ENCODE measurements at regions not wholly inside any gene's neighbourhood (a gene's known extent, or its start where the extent isn't known, plus 50 kb on each side); places are given as distances from the start of the nearest gene placed in this dataset.

GRCh38 chr5:98585661-98586310 is 187.7 kb upstream of the RGMB start:
- Histone ChIP-seq H3K4me1 (ENCODE audit: control insufficient read depth, insufficient read depth, low read length) (no peaks in the 10 kb centered on the region), H3K36me3 (ENCODE audit: control insufficient read depth, insufficient read depth, low read length) (no peaks in the 10 kb centered on the region), H3K27me3 (ENCODE audit: control insufficient read depth, insufficient read depth, low read length) (no peaks in the 10 kb centered on the region), H3K27ac (ENCODE audit: low read length) (no peak overlapping the region), H3K9me3 (ENCODE audit: control insufficient read depth, insufficient read depth, low read length) (no peaks in the 10 kb centered on the region), H3K4me3 (ENCODE audit: low read length) (no peak overlapping the region)
- DNase-seq (ENCODE audit: low read depth, low spot score) = no peak
- no CpG with 5 or more reads among the region's 3 CpGs for WGBS (ENCODE audit: insufficient coverage, insufficient read length)

GRCh38 chr5:98586581-98586980 is 186.9 kb upstream of the RGMB start:
- H3K27me3 ChIP-seq (ENCODE audit: control insufficient read depth, insufficient read depth, low read length) = no peaks in the 10 kb centered on the region
- no peak overlapping the region for H3K4me3 ChIP-seq (ENCODE audit: low read length)
- H3K27ac ChIP-seq (ENCODE audit: low read length) = no peak overlapping the region
- no peaks in the 10 kb centered on the region for H3K9me3 ChIP-seq (ENCODE audit: control insufficient read depth, insufficient read depth, low read length)
- H3K36me3 ChIP-seq (ENCODE audit: control insufficient read depth, insufficient read depth, low read length) = no peaks in the 10 kb centered on the region
- H3K4me1 ChIP-seq (ENCODE audit: control insufficient read depth, insufficient read depth, low read length) = no peaks in the 10 kb centered on the region
- DNase-seq (ENCODE audit: low read depth, low spot score) = no peak
- WGBS (ENCODE audit: insufficient coverage, insufficient read length) = no CpG with 5 or more reads among the region's 4 CpGs

DNA sequence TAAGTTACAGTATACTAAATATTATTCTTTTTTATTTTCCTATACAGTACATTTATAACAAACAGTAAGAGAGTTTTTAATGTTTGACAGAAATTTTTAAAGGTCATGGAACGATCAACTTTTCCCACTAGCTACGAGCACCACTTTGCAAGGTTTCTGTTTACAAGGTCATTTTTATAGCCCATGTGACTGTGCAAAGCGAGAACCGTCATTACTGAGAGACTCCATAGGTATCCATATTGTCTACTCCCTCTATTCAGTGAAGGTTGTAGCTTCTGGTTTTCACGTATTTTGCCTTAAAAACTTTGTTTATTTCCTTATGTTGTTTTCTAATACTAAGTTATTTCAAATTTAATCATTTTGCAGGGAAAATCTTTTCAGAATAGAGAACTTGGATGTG is 186.3 kb upstream of the RGMB start:
- no CpG with 5 or more reads among the region's 5 CpGs for WGBS (ENCODE audit: insufficient coverage, insufficient read length)
- Histone ChIP-seq H3K36me3 (ENCODE audit: control insufficient read depth, insufficient read depth, low read length) (no peaks in the 10 kb centered on the region), H3K27me3 (ENCODE audit: control insufficient read depth, insufficient read depth, low read length) (no peaks in the 10 kb centered on the region), H3K9me3 (ENCODE audit: control insufficient read depth, insufficient read depth, low read length) (no peaks in the 10 kb centered on the region), H3K4me1 (ENCODE audit: control insufficient read depth, insufficient read depth, low read length) (no peaks in the 10 kb centered on the region), H3K4me3 (ENCODE audit: low read length) (no peak overlapping the region), H3K27ac (ENCODE audit: low read length) (no peak overlapping the region)
- DNase-seq (ENCODE audit: low read depth, low spot score) = no peak

DNA sequence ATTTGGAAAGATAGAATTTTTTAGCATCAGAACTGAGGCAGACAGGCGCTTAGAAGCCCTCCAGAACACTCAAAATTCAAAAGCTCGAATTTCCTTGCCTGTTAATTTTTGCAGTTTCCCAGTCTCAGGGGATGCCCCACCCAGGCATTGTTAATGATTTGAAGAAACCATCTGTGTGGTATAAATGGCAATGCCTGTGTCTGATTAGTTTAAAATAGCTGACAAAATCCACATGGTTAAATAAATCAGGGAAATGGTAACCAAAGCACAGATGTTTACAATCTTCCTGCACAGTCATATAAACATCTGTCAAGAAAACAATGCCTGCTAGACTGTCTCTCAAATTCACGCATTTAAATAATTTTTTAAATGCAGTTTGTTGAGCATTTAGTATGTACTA is 185.2 kb upstream of the RGMB start:
- no peaks in the 10 kb centered on the region for H3K27me3 ChIP-seq (ENCODE audit: control insufficient read depth, insufficient read depth, low read length)
- H3K4me1 ChIP-seq (ENCODE audit: control insufficient read depth, insufficient read depth, low read length) = no peaks in the 10 kb centered on the region
- H3K9me3 ChIP-seq (ENCODE audit: control insufficient read depth, insufficient read depth, low read length) = no peaks in the 10 kb centered on the region
- H3K36me3 ChIP-seq (ENCODE audit: control insufficient read depth, insufficient read depth, low read length) = no peaks in the 10 kb centered on the region
- H3K27ac ChIP-seq (ENCODE audit: low read length) = no peak overlapping the region
- no CpG with 5 or more reads among the region's 3 CpGs for WGBS (ENCODE audit: insufficient coverage, insufficient read length)
- no peak for DNase-seq (ENCODE audit: low read depth, low spot score)
- H3K4me3 ChIP-seq (ENCODE audit: low read length) = no peak overlapping the region

DNA sequence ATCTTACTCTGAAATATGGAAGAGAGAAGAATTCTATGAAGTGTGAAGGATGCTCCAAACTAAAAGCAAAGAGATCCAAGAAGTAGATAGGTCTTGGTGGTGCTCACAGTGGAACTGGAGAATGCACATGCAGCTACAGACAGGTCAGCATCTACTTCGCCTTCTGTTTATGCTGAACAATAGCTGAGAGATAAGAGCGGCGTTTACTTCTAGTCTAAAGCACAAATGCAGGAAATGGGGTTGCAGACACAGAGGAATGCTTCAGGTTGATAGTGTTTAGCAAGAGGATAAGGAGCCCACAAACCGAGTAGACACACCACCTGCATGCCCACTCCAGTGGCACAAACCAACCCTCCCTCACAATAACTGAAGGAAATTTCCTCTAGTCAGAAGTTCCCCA is 180.0 kb upstream of the RGMB start:
- Histone ChIP-seq H3K4me3 (ENCODE audit: low read length) (no peak overlapping the region), H3K27me3 (ENCODE audit: control insufficient read depth, insufficient read depth, low read length) (no peaks in the 10 kb centered on the region), H3K27ac (ENCODE audit: low read length) (no peak overlapping the region), H3K36me3 (ENCODE audit: control insufficient read depth, insufficient read depth, low read length) (no peaks in the 10 kb centered on the region), H3K4me1 (ENCODE audit: control insufficient read depth, insufficient read depth, low read length) (no peaks in the 10 kb centered on the region), H3K9me3 (ENCODE audit: control insufficient read depth, insufficient read depth, low read length) (no peaks in the 10 kb centered on the region)
- WGBS (ENCODE audit: insufficient coverage, insufficient read length) = no CpG with 5 or more reads among the region's 4 CpGs
- no peak for DNase-seq (ENCODE audit: low read depth, low spot score)

DNA sequence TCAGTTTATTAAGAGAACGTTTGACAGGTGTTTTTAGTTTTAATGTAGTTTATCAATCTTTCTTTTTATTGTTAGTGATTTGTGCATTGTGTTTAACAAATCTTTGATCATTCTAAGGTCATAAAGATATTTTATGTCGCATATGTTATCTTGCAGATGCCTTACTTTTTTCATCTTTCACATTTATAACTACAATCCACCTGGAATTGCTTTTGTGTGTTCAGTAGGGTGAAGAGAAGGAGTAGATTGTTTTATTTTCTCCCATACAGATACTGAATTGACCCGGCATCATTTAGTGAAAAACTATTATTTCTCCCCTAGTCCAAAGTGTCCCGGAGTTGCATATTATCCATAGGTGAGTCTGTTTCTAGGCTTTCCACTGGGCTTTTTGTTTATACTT is 179.4 kb upstream of the RGMB start:
- Histone ChIP-seq H3K4me1 (ENCODE audit: control insufficient read depth, insufficient read depth, low read length) (no peaks in the 10 kb centered on the region), H3K4me3 (ENCODE audit: low read length) (no peak overlapping the region), H3K9me3 (ENCODE audit: control insufficient read depth, insufficient read depth, low read length) (no peaks in the 10 kb centered on the region), H3K27ac (ENCODE audit: low read length) (no peak overlapping the region), H3K36me3 (ENCODE audit: control insufficient read depth, insufficient read depth, low read length) (no peaks in the 10 kb centered on the region), H3K27me3 (ENCODE audit: control insufficient read depth, insufficient read depth, low read length) (no peaks in the 10 kb centered on the region)
- no peak for DNase-seq (ENCODE audit: low read depth, low spot score)
- WGBS (ENCODE audit: insufficient coverage, insufficient read length) = no CpG with 5 or more reads among the region's 4 CpGs

DNA sequence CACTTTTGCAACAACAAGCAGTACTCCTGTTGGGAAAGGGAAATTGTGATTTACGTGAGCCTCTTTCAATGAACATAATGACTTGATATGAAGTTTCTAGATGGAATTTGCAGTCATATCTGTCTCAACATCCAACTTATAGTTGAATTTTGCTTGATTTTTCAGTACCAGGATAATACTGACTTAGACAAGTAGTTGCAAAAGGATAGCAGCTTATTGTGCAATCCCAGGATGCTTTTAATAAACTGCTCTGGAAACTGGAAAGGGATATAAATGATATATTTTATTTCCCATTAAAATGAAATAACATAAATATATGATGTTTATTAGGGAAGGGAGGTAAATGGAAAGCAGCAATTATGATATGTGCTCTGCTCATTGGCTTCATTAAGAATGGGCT is 174.4 kb upstream of the RGMB start:
- Histone ChIP-seq H3K27me3 (ENCODE audit: control insufficient read depth, insufficient read depth, low read length) (no peaks in the 10 kb centered on the region), H3K27ac (ENCODE audit: low read length) (no peak overlapping the region), H3K9me3 (ENCODE audit: control insufficient read depth, insufficient read depth, low read length) (no peaks in the 10 kb centered on the region), H3K4me3 (ENCODE audit: low read length) (no peak overlapping the region), H3K36me3 (ENCODE audit: control insufficient read depth, insufficient read depth, low read length) (no peaks in the 10 kb centered on the region), H3K4me1 (ENCODE audit: control insufficient read depth, insufficient read depth, low read length) (no peaks in the 10 kb centered on the region)
- no peak for DNase-seq (ENCODE audit: low read depth, low spot score)
- WGBS (ENCODE audit: insufficient coverage, insufficient read length) = no CpG with 5 or more reads among the region's 1 CpG

DNA sequence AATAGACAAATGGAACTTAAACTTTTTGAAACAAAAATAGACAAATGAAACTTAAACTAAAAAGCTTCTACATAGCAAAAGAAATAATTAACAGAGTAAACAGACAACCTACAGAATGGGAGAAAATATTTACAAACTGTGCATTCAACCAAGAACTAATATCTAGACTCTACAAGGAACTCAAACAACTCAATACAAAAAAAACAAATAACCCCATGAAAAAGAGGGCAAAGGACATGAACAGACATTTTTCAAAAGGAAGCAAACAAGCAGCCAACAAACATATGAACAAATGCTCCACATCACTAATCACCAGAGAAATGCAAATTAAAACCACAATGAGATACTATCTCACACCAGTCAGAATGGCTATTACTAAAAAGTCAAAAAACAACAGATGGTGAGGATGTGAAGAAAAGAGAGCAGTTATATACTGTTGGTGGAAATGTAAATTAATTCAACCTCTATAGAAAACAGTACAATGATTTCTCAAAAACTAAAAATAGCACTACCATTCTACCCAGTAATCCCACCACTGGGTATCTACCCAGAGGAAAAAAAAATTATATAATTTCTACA is 170.8 kb upstream of the RGMB start:
- H3K36me3 ChIP-seq (ENCODE audit: control insufficient read depth, insufficient read depth, low read length) = no peaks in the 10 kb centered on the region
- no peak overlapping the region for H3K27ac ChIP-seq (ENCODE audit: low read length)
- no peak for DNase-seq (ENCODE audit: low read depth, low spot score)
- H3K4me3 ChIP-seq (ENCODE audit: low read length) = no peak overlapping the region
- H3K4me1 ChIP-seq (ENCODE audit: control insufficient read depth, insufficient read depth, low read length) = no peaks in the 10 kb centered on the region
- no peaks in the 10 kb centered on the region for H3K9me3 ChIP-seq (ENCODE audit: control insufficient read depth, insufficient read depth, low read length)
- H3K27me3 ChIP-seq (ENCODE audit: control insufficient read depth, insufficient read depth, low read length) = no peaks in the 10 kb centered on the region

DNA sequence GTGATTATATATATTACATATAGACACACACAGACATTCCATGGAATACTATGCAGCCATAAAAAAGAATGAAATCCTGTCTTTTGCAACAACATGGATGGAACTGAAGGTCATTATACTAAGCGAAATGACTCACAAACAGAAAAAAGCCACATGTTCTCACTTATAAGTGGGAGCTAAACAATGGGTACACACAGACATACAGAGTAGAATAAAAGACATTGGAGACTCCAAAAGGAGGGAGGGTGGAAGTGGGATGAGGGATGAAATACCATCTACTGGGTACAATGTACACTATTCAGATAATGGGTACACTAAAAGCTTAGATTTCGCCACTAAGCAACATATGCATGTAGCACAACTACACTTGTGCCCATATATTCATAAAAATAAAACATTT is 170.0 kb upstream of the RGMB start:
- no CpG with 5 or more reads among the region's 2 CpGs for WGBS (ENCODE audit: insufficient coverage, insufficient read length)
- Histone ChIP-seq H3K4me1 (ENCODE audit: control insufficient read depth, insufficient read depth, low read length) (no peaks in the 10 kb centered on the region), H3K9me3 (ENCODE audit: control insufficient read depth, insufficient read depth, low read length) (no peaks in the 10 kb centered on the region), H3K36me3 (ENCODE audit: control insufficient read depth, insufficient read depth, low read length) (no peaks in the 10 kb centered on the region), H3K27ac (ENCODE audit: low read length) (no peak overlapping the region), H3K27me3 (ENCODE audit: control insufficient read depth, insufficient read depth, low read length) (no peaks in the 10 kb centered on the region), H3K4me3 (ENCODE audit: low read length) (no peak overlapping the region)
- DNase-seq (ENCODE audit: low read depth, low spot score) = no peak

GRCh38 chr5:98604301-98604700 is 169.2 kb upstream of the RGMB start:
- Histone ChIP-seq H3K27ac (ENCODE audit: low read length) (no peak overlapping the region), H3K4me3 (ENCODE audit: low read length) (no peak overlapping the region), H3K4me1 (ENCODE audit: control insufficient read depth, insufficient read depth, low read length) (no peaks in the 10 kb centered on the region), H3K9me3 (ENCODE audit: control insufficient read depth, insufficient read depth, low read length) (no peaks in the 10 kb centered on the region), H3K27me3 (ENCODE audit: control insufficient read depth, insufficient read depth, low read length) (no peaks in the 10 kb centered on the region), H3K36me3 (ENCODE audit: control insufficient read depth, insufficient read depth, low read length) (no peaks in the 10 kb centered on the region)
- WGBS (ENCODE audit: insufficient coverage, insufficient read length) = no CpG with 5 or more reads among the region's 1 CpG
- DNase-seq (ENCODE audit: low read depth, low spot score) = no peak

GRCh38 chr5:98604721-98605425 is 168.6 kb upstream of the RGMB start:
- DNase-seq (ENCODE audit: low read depth, low spot score) = no peak
- no CpG with 5 or more reads among the region's 4 CpGs for WGBS (ENCODE audit: insufficient coverage, insufficient read length)
- Histone ChIP-seq H3K4me3 (ENCODE audit: low read length) (no peak overlapping the region), H3K27ac (ENCODE audit: low read length) (no peak overlapping the region), H3K36me3 (ENCODE audit: control insufficient read depth, insufficient read depth, low read length) (no peaks in the 10 kb centered on the region), H3K27me3 (ENCODE audit: control insufficient read depth, insufficient read depth, low read length) (no peaks in the 10 kb centered on the region), H3K4me1 (ENCODE audit: control insufficient read depth, insufficient read depth, low read length) (no peaks in the 10 kb centered on the region), H3K9me3 (ENCODE audit: control insufficient read depth, insufficient read depth, low read length) (no peaks in the 10 kb centered on the region)
